ENCODE measurements at regions not wholly inside any gene's neighbourhood (a gene's known extent, or its start where the extent isn't known, plus 50 kb on each side); places are given as distances from the start of the nearest gene placed in this dataset.

GRCh38 chr5:88459971-88460370 is 191.3 kb upstream of the TMEM161B start (continued):
- TF ChIP-seq CBX5 (IDR thresholded peaks at IDR 0.05; ENCODE audit: low read depth, low read length): no peak
- TF ChIP-seq HDAC6 (IDR thresholded peaks at IDR 0.05; ENCODE audit: low read depth, low read length): no peak
